IMR-90 (cell line): ENCODE measurements at regions not wholly inside any gene's neighbourhood (a gene's known extent, or its start where the extent isn't known, plus 50 kb on each side); places are given as distances from the start of the nearest gene placed in this dataset.

Experiments
- ATAC-seq: fragments of 200-7000 bp; cut with Tn5 transposase; 2 replicates; pipeline ENCODE4 v1.9.1; 2020; ENCODE audit warnings: low read depth, mild to moderate bottlenecking, moderate library complexity
- BruUV-seq: library from RNA; stranded (reverse); fragments of 400-500 nt; replicated peaks from 2 replicates; lab custom pipeline; 2021; lab: Mats Ljungman, UMichigan
- CTCF ChIA-PET: fragments of 300-600 bp; formaldehyde crosslinking; extraction: SDS; loops from one replicate; lab custom pipeline; 2021; ENCODE audit warnings: antibody characterized with exemption; lab: Yijun Ruan, JAX
- POLR2A ChIA-PET: fragments of 300-600 bp; sonication (Branson Sonifier 250); formaldehyde crosslinking; loops from one replicate; lab custom pipeline; 2022; ENCODE audit warnings: antibody characterized with exemption; ENCODE audit not compliant: unreplicated experiment; lab: Charles Lee
- DNase-seq: peaks from one replicate; pipeline ENCODE4 v3.0.0; 2013
- H2AFZ ChIP-seq: replicated peaks from 2 replicates; pipeline ENCODE3; 2013; ENCODE audit warnings: low read length, mild to moderate bottlenecking; ENCODE audit not compliant: poor library complexity
- H2AK5ac ChIP-seq: 2 replicates; pipeline ENCODE4 v1.6.1; 2013; ENCODE audit warnings: low read depth, low read length, inconsistent platforms
- H2AK9ac ChIP-seq: replicated peaks from 2 replicates; pipeline ENCODE3; 2013; ENCODE audit warnings: mild to moderate bottlenecking, low read depth, low read length, moderate library complexity; ENCODE audit not compliant: poor library complexity
- H2BK120ac ChIP-seq: 2 replicates; pipeline ENCODE4 v1.6.1; 2013; ENCODE audit warnings: low read depth, low read length, inconsistent platforms
- H2BK15ac ChIP-seq: 3 replicates; pipeline ENCODE4 v1.6.1; 2013; ENCODE audit warnings: low read depth, low read length, inconsistent platforms
- H2BK20ac ChIP-seq: 2 replicates; pipeline ENCODE4 v1.6.1; 2013; ENCODE audit warnings: low read depth, mild to moderate bottlenecking, inconsistent platforms, low read length, moderate library complexity
- H2BK5ac ChIP-seq: 2 replicates; pipeline ENCODE4 v1.6.1; 2013; ENCODE audit warnings: mild to moderate bottlenecking, low read depth, low read length, inconsistent platforms; ENCODE audit not compliant: poor library complexity, severe bottlenecking
- H3K14ac ChIP-seq: replicated peaks from 2 replicates; pipeline ENCODE4 v1.6.1; 2013; ENCODE audit warnings: low read depth, low read length, inconsistent platforms
- H3K18ac ChIP-seq: 2 replicates; pipeline ENCODE4 v1.6.1; 2013; ENCODE audit warnings: low read depth, low read length, control low read depth
- H3K23ac ChIP-seq: 2 replicates; pipeline ENCODE4 v1.6.1; 2013; ENCODE audit warnings: low read depth, low read length, inconsistent platforms
- H3K27ac ChIP-seq: 2 replicates; pipeline ENCODE4 v1.5.1; 2013; ENCODE audit warnings: mild to moderate bottlenecking, control low read depth, low read length; ENCODE audit not compliant: insufficient read depth
- H3K27me3 ChIP-seq: 2 replicates; pipeline ENCODE4 v1.6.1; 2013; ENCODE audit warnings: low read length; ENCODE audit not compliant: control insufficient read depth, insufficient read depth
- H3K36me3 ChIP-seq: 2 replicates; pipeline ENCODE4 v1.6.1; 2013; ENCODE audit warnings: low read length, mixed read lengths; ENCODE audit not compliant: control insufficient read depth, insufficient read depth
- H3K4ac ChIP-seq: 2 replicates; pipeline ENCODE4 v1.6.1; 2013; ENCODE audit warnings: low read depth, low read length, inconsistent platforms
- H3K4me1 ChIP-seq: 2 replicates; pipeline ENCODE4 v1.6.1; 2013; ENCODE audit warnings: low read length, mixed read lengths; ENCODE audit not compliant: control insufficient read depth, insufficient read depth
- H3K4me2 ChIP-seq: 2 replicates; pipeline ENCODE4 v1.6.1; 2013; ENCODE audit warnings: low read depth, mild to moderate bottlenecking, control low read depth, low read length, moderate library complexity
- H3K4me3 ChIP-seq: 2 replicates; pipeline ENCODE4 v1.5.1; 2013; ENCODE audit warnings: low read depth, mild to moderate bottlenecking, control low read depth, low read length, moderate library complexity; ENCODE audit not compliant: insufficient read depth
- H3K56ac ChIP-seq: 2 replicates; pipeline ENCODE4 v1.6.1; 2013; ENCODE audit warnings: low read length, inconsistent platforms; ENCODE audit not compliant: insufficient read depth; ENCODE audit errors: extremely low read depth
- H3K79me1 ChIP-seq, 2 experiments: 2 replicates each; pipeline ENCODE4 v1.6.1; 2013; ENCODE audit warnings: low read length in 2 of 2, inconsistent platforms in 1 of 2, low read depth in 1 of 2
- H3K9ac ChIP-seq: 2 replicates; pipeline ENCODE4 v1.6.1; 2013; ENCODE audit warnings: low read depth, low read length, control low read depth
- H3K9me1 ChIP-seq: 2 replicates; pipeline ENCODE4 v1.6.1; 2013; ENCODE audit warnings: low read length, inconsistent platforms; ENCODE audit not compliant: insufficient read depth
- H3K9me3 ChIP-seq: 2 replicates; pipeline ENCODE4 v1.6.1; 2013; ENCODE audit warnings: low read length; ENCODE audit not compliant: control insufficient read depth, insufficient read depth
- H4K20me1 ChIP-seq: 2 replicates; pipeline ENCODE4 v1.6.1; 2013; ENCODE audit warnings: low read length, inconsistent platforms; ENCODE audit not compliant: insufficient read depth
- H4K5ac ChIP-seq: 2 replicates; pipeline ENCODE4 v1.6.1; 2013; ENCODE audit warnings: mild to moderate bottlenecking, low read depth, low read length, control low read depth
- H4K8ac ChIP-seq, 2 experiments: 2 replicates each; pipeline ENCODE4 v1.6.1; 2013; ENCODE audit warnings: low read depth in 2 of 2, low read length in 2 of 2, control low read depth in 1 of 2, inconsistent platforms in 1 of 2
- H4K91ac ChIP-seq: 2 replicates; pipeline ENCODE4 v1.6.1; 2013; ENCODE audit warnings: low read depth, low read length, inconsistent platforms; ENCODE audit not compliant: insufficient read depth
- BHLHE40 ChIP-seq: fragments of 150-350 bp; IDR thresholded peaks from 2 replicates; pipeline ENCODE4 v1.6.1; 2016; ENCODE audit warnings: mild to moderate bottlenecking, low read depth, low read length
- CHD1 ChIP-seq: IDR thresholded peaks from 2 replicates; pipeline ENCODE4 v1.6.1; 2012; ENCODE audit warnings: low read depth, low read length, improper control_type of control experiment
- MAFK ChIP-seq: IDR thresholded peaks from 2 replicates; pipeline ENCODE4 v1.6.1; 2012; ENCODE audit warnings: low read depth, low read length, improper control_type of control experiment
- MXI1 ChIP-seq: IDR thresholded peaks from 2 replicates; pipeline ENCODE4 v1.6.1; 2012; ENCODE audit warnings: low read depth, mild to moderate bottlenecking, low read length, moderate library complexity, borderline replicate concordance
- NFE2L2 ChIP-seq: fragments of 150-350 bp; IDR thresholded peaks from 2 replicates; pipeline ENCODE4 v1.6.1; 2016; ENCODE audit warnings: low read depth, mild to moderate bottlenecking, low read length
- POLR2A ChIP-seq: IDR thresholded peaks from 2 replicates; pipeline ENCODE4 v1.6.1; 2012; ENCODE audit warnings: mild to moderate bottlenecking, low read depth, low read length
- RAD21 ChIP-seq: IDR thresholded peaks from 2 replicates; pipeline ENCODE4 v1.6.1; 2012; ENCODE audit warnings: low read length, improper control_type of control experiment
- RCOR1 ChIP-seq: IDR thresholded peaks from 2 replicates; pipeline ENCODE4 v1.6.1; 2012; ENCODE audit warnings: mild to moderate bottlenecking, low read length, improper control_type of control experiment; ENCODE audit not compliant: insufficient replicate concordance
- RFX5 ChIP-seq: IDR thresholded peaks from 2 replicates; pipeline ENCODE4 v1.8.0; 2012; ENCODE audit warnings: low read depth, mild to moderate bottlenecking, low read length, moderate library complexity
- SMC3 ChIP-seq: fragments of 150-350 bp; IDR thresholded peaks from 2 replicates; pipeline ENCODE4 v1.6.1; 2016; ENCODE audit warnings: low read depth, mild to moderate bottlenecking, antibody characterized with exemption, low read length, moderate library complexity
- WGBS, 2 experiments: methylation state at CpG; one replicate each; pipeline versions ENCODE4 v1.1.5 to v1.1.7; 2013; ENCODE audit warnings: missing lambda C conversion rate in 2 of 2; ENCODE audit not compliant: insufficient read length in 1 of 2; ENCODE audit errors: extremely low coverage in 2 of 2; 5-methylcytosine and 5-hydroxymethylcytosine counted together
- dilution Hi-C: fragments of 300-500 bp; cut with HindIII; formaldehyde crosslinking; loops from one replicate; pipeline ENCODE4 v1.14.3; 2018; ENCODE audit warnings: low sequenced_read_pairs; ENCODE audit not compliant: unreplicated experiment
- in situ Hi-C: fragments of 300-500 bp; cut with MboI; formaldehyde crosslinking; loops from 3 replicates; pipeline ENCODE4 v1.14.3; 2019; ENCODE audit warnings: low sequenced_read_pairs, inconsistent platforms, mixed read lengths
- intact Hi-C: fragments of 100-400 bp; cut with micrococcal nuclease; formaldehyde crosslinking; loops from 2 replicates; pipeline ENCODE4 v1.10.0; 2022
- TF ChIP-seq, protein P1 (sequence below): conservative IDR thresholded peaks from 2 replicates; pipeline ENCODE4 v1.5.1; 2012; ENCODE audit warnings: mild to moderate bottlenecking, low read depth, low read length, improper control_type of control experiment
- TF ChIP-seq, protein P2 (sequence below): fragments of 150-350 bp; IDR thresholded peaks from 2 replicates; pipeline ENCODE4 v1.6.1; 2017; ENCODE audit warnings: mild to moderate bottlenecking, antibody characterized with exemption, low read length, low read depth

DNA sequence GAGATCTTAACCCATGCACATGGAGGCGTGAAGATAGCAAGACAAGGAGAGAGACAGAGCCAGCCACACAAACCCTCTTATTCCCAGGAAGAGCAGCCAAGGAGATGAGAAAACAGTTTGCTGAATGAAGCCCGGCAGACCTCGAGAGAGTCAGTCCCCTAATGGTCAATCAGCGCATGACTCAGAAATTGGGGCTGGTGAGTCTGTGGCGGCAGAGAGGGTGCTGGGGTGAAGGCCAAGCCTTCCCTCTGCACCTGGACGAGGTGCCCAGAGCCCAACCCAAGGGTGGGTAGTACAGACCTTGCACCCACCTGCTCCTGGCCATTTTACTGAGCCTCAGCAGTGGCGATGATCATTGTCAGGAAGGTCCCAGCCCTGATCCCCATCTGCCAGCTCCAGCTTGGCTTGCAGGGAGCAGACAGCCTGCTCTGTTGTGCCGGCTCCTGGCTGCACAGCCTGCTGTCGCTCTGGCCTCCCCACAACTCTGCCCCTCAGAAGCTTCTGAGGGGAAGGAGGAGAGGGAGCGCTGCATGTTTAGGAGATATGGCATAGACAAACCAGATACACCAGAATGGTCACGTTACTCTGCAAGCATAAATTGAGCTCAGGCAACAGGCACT lies 256.6 kb downstream of the RPS24 start:
- Histone ChIP-seq H3K9me1 (no peaks in the 10 kb centered on the region), H4K8ac (no peak overlapping the region), H2AK5ac (no peak overlapping the region), H2BK5ac (no peak overlapping the region), H3K4me3 (no peak overlapping the region), H3K56ac (no peak overlapping the region), H4K91ac (no peak overlapping the region), H4K20me1 (no peaks in the 10 kb centered on the region), H3K4me2 (no peak overlapping the region), H3K27ac (no peak overlapping the region), H2BK120ac (no peak overlapping the region), H4K5ac (no peak overlapping the region), H3K18ac (no peak overlapping the region), H2AFZ (no peak overlapping the region), H3K4ac (no peak overlapping the region), H3K27me3 (no peaks in the 10 kb centered on the region), H2AK9ac (peak overlapping the region; percentile 35), H3K23ac (no peak overlapping the region), H2BK15ac (no peak overlapping the region), H3K9me3 (no peaks in the 10 kb centered on the region), H3K36me3 (no peaks in the 10 kb centered on the region), H3K79me1 (no peaks in the 10 kb centered on the region), H2BK20ac (no peak overlapping the region), H3K14ac (no peak overlapping the region), H3K4me1 (peaks cover 6% of the 10 kb centered on the region; the same call in 1 of the 2 replicates), H3K9ac (no peak overlapping the region)
- ChIA-PET CTCF (interaction anchor here (1.4 kb wide), 1 partner anchor 12 kb away, joined by 3 read pairs; no protein-coding TSS in a partner anchor), POLR2A (no interaction called here)
- in situ Hi-C loops, result no loop called here
- peak; percentile 40; the same call in 1 of the 2 replicates for ATAC-seq
- dilution Hi-C loops, result no loop called here
- DNase-seq, result peak; percentile 10
- TF ChIP-seq NFE2L2 (no peak), RCOR1 (no peak), BHLHE40 (no peak), POLR2A (no peak), MXI1 (no peak), MAFK (no peak), CHD1 (no peak), SMC3 (no peak), RAD21 (no peak), RFX5 (no peak)
- TF ChIP-seq, protein P1, sequence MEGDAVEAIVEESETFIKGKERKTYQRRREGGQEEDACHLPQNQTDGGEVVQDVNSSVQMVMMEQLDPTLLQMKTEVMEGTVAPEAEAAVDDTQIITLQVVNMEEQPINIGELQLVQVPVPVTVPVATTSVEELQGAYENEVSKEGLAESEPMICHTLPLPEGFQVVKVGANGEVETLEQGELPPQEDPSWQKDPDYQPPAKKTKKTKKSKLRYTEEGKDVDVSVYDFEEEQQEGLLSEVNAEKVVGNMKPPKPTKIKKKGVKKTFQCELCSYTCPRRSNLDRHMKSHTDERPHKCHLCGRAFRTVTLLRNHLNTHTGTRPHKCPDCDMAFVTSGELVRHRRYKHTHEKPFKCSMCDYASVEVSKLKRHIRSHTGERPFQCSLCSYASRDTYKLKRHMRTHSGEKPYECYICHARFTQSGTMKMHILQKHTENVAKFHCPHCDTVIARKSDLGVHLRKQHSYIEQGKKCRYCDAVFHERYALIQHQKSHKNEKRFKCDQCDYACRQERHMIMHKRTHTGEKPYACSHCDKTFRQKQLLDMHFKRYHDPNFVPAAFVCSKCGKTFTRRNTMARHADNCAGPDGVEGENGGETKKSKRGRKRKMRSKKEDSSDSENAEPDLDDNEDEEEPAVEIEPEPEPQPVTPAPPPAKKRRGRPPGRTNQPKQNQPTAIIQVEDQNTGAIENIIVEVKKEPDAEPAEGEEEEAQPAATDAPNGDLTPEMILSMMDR, result no peak
- TF ChIP-seq, protein P2, sequence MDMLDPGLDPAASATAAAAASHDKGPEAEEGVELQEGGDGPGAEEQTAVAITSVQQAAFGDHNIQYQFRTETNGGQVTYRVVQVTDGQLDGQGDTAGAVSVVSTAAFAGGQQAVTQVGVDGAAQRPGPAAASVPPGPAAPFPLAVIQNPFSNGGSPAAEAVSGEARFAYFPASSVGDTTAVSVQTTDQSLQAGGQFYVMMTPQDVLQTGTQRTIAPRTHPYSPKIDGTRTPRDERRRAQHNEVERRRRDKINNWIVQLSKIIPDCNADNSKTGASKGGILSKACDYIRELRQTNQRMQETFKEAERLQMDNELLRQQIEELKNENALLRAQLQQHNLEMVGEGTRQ, result no peak
- intact Hi-C loops, result no loop called here
- BruUV-seq, result no TSS peak
- 100% methylated on average over 1 of the region's 11 CpGs; no CpG with 5 or more reads in 1 of the 2 experiments for WGBS, 2 experiments
